MCF 10A (cell line): ENCODE measurements at regions not wholly inside any gene's neighbourhood (a gene's known extent, or its start where the extent isn't known, plus 50 kb on each side); places are given as distances from the start of the nearest gene placed in this dataset.

Experiments used
- BruUV-seq: library from RNA; stranded (reverse); fragments of 400-500 nt; replicated peaks from 2 replicates; lab custom pipeline; 2021; lab: Mats Ljungman, UMichigan
- CTCF ChIA-PET: fragments of 300-600 bp; sonication (Branson Sonifier 250); formaldehyde crosslinking; extraction: SDS; loops from one replicate; lab custom pipeline; 2021; ENCODE audit warnings: antibody characterized with exemption, inconsistent platforms; lab: Yijun Ruan, JAX
- POLR2A ChIA-PET: fragments of 300-600, 350-650 bp; sonication (Branson Sonifier 250); formaldehyde crosslinking; extraction: SDS; loops from one replicate; lab custom pipeline; 2020; ENCODE audit warnings: antibody characterized with exemption, inconsistent platforms; lab: Yijun Ruan, JAX
- DNase-seq: peaks from one replicate; pipeline ENCODE4 v3.0.0-alpha.2; 2018; ENCODE audit not compliant: unreplicated experiment
- H3K27ac Mint-ChIP-seq: one replicate; pipeline ENCODE4 v1.8.0; 2022; ENCODE audit warnings: mild to moderate bottlenecking, low read depth, mixed read lengths; ENCODE audit not compliant: unreplicated experiment
- H3K27me3 Mint-ChIP-seq: one replicate; pipeline ENCODE4 v1.8.0; 2022; ENCODE audit warnings: mixed read lengths; ENCODE audit not compliant: insufficient read depth, unreplicated experiment
- H3K36me3 Mint-ChIP-seq: one replicate; pipeline ENCODE4 v1.8.0; 2022; ENCODE audit warnings: mild to moderate bottlenecking, moderate library complexity, mixed read lengths; ENCODE audit not compliant: insufficient read depth, unreplicated experiment
- H3K4me1 Mint-ChIP-seq: one replicate; pipeline ENCODE4 v1.8.0; 2022; ENCODE audit warnings: mixed read lengths; ENCODE audit not compliant: insufficient read depth, unreplicated experiment
- H3K4me3 Mint-ChIP-seq: one replicate; pipeline ENCODE4 v1.8.0; 2022; ENCODE audit warnings: mild to moderate bottlenecking, moderate library complexity, mixed read lengths; ENCODE audit not compliant: unreplicated experiment
- H3K9me3 Mint-ChIP-seq: one replicate; pipeline ENCODE4 v1.8.0; 2022; ENCODE audit warnings: mixed read lengths; ENCODE audit not compliant: unreplicated experiment
- CTCF ChIP-seq: fragments of 200-600 bp; IDR thresholded peaks from one replicate; pipeline ENCODE4 v1.8.0; 2022; ENCODE audit warnings: antibody characterized with exemption, mild to moderate bottlenecking; ENCODE audit not compliant: unreplicated experiment
- intact Hi-C: fragments of 100-400 bp; cut with micrococcal nuclease; formaldehyde crosslinking; loops from 2 replicates; pipeline ENCODE4 v1.14.1; 2022

- Mint-ChIP-seq H3K27me3 (peaks cover 72% of the 10 kb centered on the region), H3K4me3 (no peak overlapping the region), H3K36me3 (no peaks in the 10 kb centered on the region), H3K4me1 (peaks cover 5% of the 10 kb centered on the region), H3K27ac (no peak overlapping the region), H3K9me3 (no peaks in the 10 kb centered on the region)
- POLR2A ChIA-PET, result interaction anchor here (0.5 to 0.7 kb wide), 2 partner anchors 55 to 367 kb away, joined by 3 to 4 read pairs; no protein-coding TSS in a partner anchor
- CTCF ChIA-PET, result interaction anchor here (0.6 to 3.8 kb wide), 2 partner anchors 13 to 295 kb away, joined by 3 to 18 read pairs; no protein-coding TSS in a partner anchor
- DNase-seq, result no peak
- intact Hi-C loops, result no loop called here
- BruUV-seq, result no TSS peak
- TF ChIP-seq CTCF, result no peak
Measured at GRCh38 chr11:43555186-43555585, 125.4 kb upstream of the HSD17B12 start.

GRCh38 chr11:43555816-43556611, 124.5 kb upstream of the HSD17B12 start:
- DNase-seq, result peak; percentile 6
- H3K27me3 Mint-ChIP-seq, result peaks cover 80% of the 10 kb centered on the region
- no peak overlapping the region for H3K27ac Mint-ChIP-seq
- POLR2A ChIA-PET, result interaction anchor here (0.7 kb wide), 1 partner anchor 368 kb away, joined by 4 read pairs; no protein-coding TSS in a partner anchor
- no peak overlapping the region for H3K4me3 Mint-ChIP-seq
- intact Hi-C loops, result no loop called here
- BruUV-seq, result no TSS peak
- no peaks in the 10 kb centered on the region for H3K9me3 Mint-ChIP-seq
- no peaks in the 10 kb centered on the region for H3K36me3 Mint-ChIP-seq
- H3K4me1 Mint-ChIP-seq, result peaks cover 5% of the 10 kb centered on the region
- CTCF ChIA-PET, result interaction anchor here (3.8 kb wide), 1 partner anchor 12 kb away, joined by 18 read pairs; no protein-coding TSS in a partner anchor
- TF ChIP-seq CTCF, result no peak

- H3K27me3 Mint-ChIP-seq, result peaks cover 82% of the 10 kb centered on the region
Measured at GRCh38 chr11:43556612-43557375, 123.7 kb upstream of the HSD17B12 start.

More at GRCh38 chr11:43556612-43557375, 123.7 kb upstream of the HSD17B12 start:
- no peak overlapping the region for H3K4me3 Mint-ChIP-seq
- H3K9me3 Mint-ChIP-seq, result no peaks in the 10 kb centered on the region
- H3K4me1 Mint-ChIP-seq, result peaks cover 5% of the 10 kb centered on the region
- BruUV-seq, result no TSS peak
- CTCF ChIA-PET, result interaction anchor here (0.6 to 3.8 kb wide), 4 partner anchors 11 to 295 kb away, joined by 3 to 18 read pairs (median 4); no protein-coding TSS in a partner anchor
- H3K36me3 Mint-ChIP-seq, result no peaks in the 10 kb centered on the region
- no peak for TF ChIP-seq CTCF
- intact Hi-C loops, result no loop called here
- no peak for DNase-seq
- no peak overlapping the region for H3K27ac Mint-ChIP-seq
- POLR2A ChIA-PET, result no interaction called here
